Karpas-422 (cell line): ENCODE measurements at regions not wholly inside any gene's neighbourhood (a gene's known extent, or its start where the extent isn't known, plus 50 kb on each side); places are given as distances from the start of the nearest gene placed in this dataset.

Source experiments
- DNase-seq: peaks from one replicate; pipeline ENCODE4 v3.0.0-alpha.2; 2015
- H2AFZ ChIP-seq: fragments of 200-600 bp; sonication (generic); 2 replicates; pipeline ENCODE4 v1.6.1; 2014; ENCODE audit warnings: antibody characterized with exemption, low read length, mixed read lengths
- H3K27ac ChIP-seq: fragments of 200-600 bp; sonication (generic); 2 replicates; pipeline ENCODE4 v1.5.1; 2014; ENCODE audit warnings: mild to moderate bottlenecking, low read length, moderate library complexity
- H3K27me3 ChIP-seq: fragments of 200-600 bp; sonication (generic); 2 replicates; pipeline ENCODE4 v1.6.1; 2014; ENCODE audit warnings: low read length, mixed read lengths
- H3K36me3 ChIP-seq: fragments of 200-600 bp; sonication (generic); 2 replicates; pipeline ENCODE4 v1.6.1; 2014; ENCODE audit warnings: low read length, mixed read lengths; ENCODE audit not compliant: insufficient read depth
- H3K4me1 ChIP-seq: fragments of 200-600 bp; sonication (generic); 2 replicates; pipeline ENCODE4 v1.6.1; 2014; ENCODE audit warnings: mild to moderate bottlenecking, low read length, mixed read lengths
- H3K4me2 ChIP-seq: fragments of 200-600 bp; sonication (generic); 2 replicates; pipeline ENCODE4 v1.6.1; 2014; ENCODE audit warnings: low read length, low read depth, mild to moderate bottlenecking; ENCODE audit not compliant: poor library complexity, severe bottlenecking
- H3K4me3 ChIP-seq: fragments of 200-600 bp; sonication (generic); 2 replicates; pipeline ENCODE4 v1.5.1; 2014; ENCODE audit warnings: mild to moderate bottlenecking, antibody characterized with exemption, low read length, mixed read lengths
- H3K79me2 ChIP-seq: fragments of 200-600 bp; sonication (generic); 2 replicates; pipeline ENCODE4 v1.6.1; 2014; ENCODE audit warnings: mild to moderate bottlenecking, low read length, mixed read lengths
- H3K9ac ChIP-seq: fragments of 200-600 bp; sonication (generic); 2 replicates; pipeline ENCODE4 v1.6.0; 2014; ENCODE audit warnings: low read length
- H3K9me2 ChIP-seq: fragments of 200-600 bp; sonication (generic), shearing (Covaris generic); replicated peaks from 2 replicates; pipeline ENCODE4 v1.6.0; 2014; ENCODE audit warnings: mild to moderate bottlenecking, low read length, moderate library complexity; ENCODE audit not compliant: insufficient read depth
- H3K9me3 ChIP-seq: fragments of 300-700, 200-600 bp; sonication (generic); 2 replicates; pipeline ENCODE4 v1.6.1; 2014; ENCODE audit warnings: low read length, mixed read lengths
- H4K20me1 ChIP-seq: fragments of 200-600 bp; sonication (generic); 2 replicates; pipeline ENCODE4 v1.6.1; 2014; ENCODE audit warnings: mild to moderate bottlenecking, antibody characterized with exemption, low read length, low read depth; ENCODE audit not compliant: insufficient read depth

DNA sequence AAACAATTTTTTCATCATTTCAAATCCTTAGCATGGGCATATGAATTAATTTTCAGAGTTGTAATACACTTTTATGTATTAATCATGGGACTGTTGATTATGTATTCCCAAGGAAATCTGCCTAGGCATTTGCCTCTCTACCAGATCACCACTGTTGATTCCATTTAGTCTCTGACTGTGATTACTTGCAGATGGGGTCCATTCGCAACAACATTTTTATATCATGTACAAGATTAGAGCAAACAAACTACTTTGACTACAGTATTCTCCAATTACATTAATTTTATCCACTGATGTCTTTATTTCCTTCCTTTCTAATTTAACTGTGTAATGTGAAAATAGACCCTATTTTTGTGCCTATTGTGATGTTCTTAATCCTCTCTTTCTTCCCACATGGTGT is 831.4 kb upstream of the SLC35B3 start:
- Histone ChIP-seq H3K27me3 (no peaks in the 10 kb centered on the region), H3K9ac (no peak overlapping the region), H3K4me3 (no peak overlapping the region), H3K27ac (no peak overlapping the region), H3K4me2 (no peak overlapping the region), H4K20me1 (no peaks in the 10 kb centered on the region), H3K79me2 (no peaks in the 10 kb centered on the region), H3K9me3 (no peaks in the 10 kb centered on the region; the same call in none of the 2 replicates), H3K36me3 (no peaks in the 10 kb centered on the region), H2AFZ (no peak overlapping the region), H3K4me1 (no peaks in the 10 kb centered on the region), H3K9me2 (no peaks in the 10 kb centered on the region)
- DNase-seq = no peak

DNA sequence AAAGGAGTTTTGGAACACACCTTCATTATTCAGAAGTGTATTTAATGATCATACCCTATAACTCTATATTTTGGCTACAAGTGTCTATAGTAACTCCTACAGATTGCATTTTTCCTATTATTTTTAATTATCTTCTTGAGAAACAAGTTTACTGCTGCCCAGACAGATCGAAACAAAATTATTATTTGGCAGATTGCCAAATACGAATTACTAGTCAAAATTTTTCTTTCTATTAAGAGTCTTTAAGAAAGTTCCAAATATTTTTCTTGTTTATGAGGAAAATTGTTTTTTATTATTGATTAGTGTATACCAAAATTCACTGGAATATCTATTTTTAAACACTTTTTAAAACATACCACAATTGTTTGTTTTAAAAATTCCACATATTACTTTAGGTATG is 821.9 kb upstream of the SLC35B3 start:
- Histone ChIP-seq H2AFZ (no peak overlapping the region), H3K4me3 (no peak overlapping the region), H3K27ac (no peak overlapping the region), H4K20me1 (no peaks in the 10 kb centered on the region), H3K9ac (no peak overlapping the region), H3K4me2 (no peak overlapping the region), H3K27me3 (no peaks in the 10 kb centered on the region), H3K36me3 (no peaks in the 10 kb centered on the region), H3K9me3 (peaks cover 7% of the 10 kb centered on the region), H3K4me1 (no peaks in the 10 kb centered on the region), H3K79me2 (no peaks in the 10 kb centered on the region), H3K9me2 (no peaks in the 10 kb centered on the region)
- no peak for DNase-seq

DNA sequence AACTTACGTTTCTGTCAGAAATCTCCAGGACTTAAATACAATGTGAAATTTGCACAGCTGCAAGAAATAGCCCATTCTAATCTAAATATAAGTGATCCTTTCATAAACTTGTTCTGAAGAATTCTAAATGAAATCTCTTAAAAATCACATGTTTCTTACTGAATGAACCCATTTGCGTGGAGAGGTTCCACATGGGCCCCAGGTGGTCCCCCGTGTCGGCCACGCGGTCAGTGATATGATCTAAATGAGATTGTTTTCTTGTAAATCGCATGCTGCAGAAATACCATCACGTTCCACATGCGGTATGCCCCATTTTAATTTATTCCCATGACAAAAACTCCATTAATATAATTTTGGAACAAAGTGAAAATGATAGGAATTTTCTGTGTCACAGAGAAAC is 818.9 kb upstream of the SLC35B3 start:
- no peak overlapping the region for H3K4me2 ChIP-seq
- H3K9me3 ChIP-seq = no peaks in the 10 kb centered on the region
- no peaks in the 10 kb centered on the region for H3K36me3 ChIP-seq
- no peaks in the 10 kb centered on the region for H3K27me3 ChIP-seq
- H3K9ac ChIP-seq = no peak overlapping the region
- no peaks in the 10 kb centered on the region for H3K4me1 ChIP-seq
- H4K20me1 ChIP-seq = no peaks in the 10 kb centered on the region
- H3K9me2 ChIP-seq = no peaks in the 10 kb centered on the region
- H3K4me3 ChIP-seq = no peak overlapping the region
- H3K79me2 ChIP-seq = no peaks in the 10 kb centered on the region
- no peak for DNase-seq
- no peak overlapping the region for H3K27ac ChIP-seq
- H2AFZ ChIP-seq = no peak overlapping the region

DNA sequence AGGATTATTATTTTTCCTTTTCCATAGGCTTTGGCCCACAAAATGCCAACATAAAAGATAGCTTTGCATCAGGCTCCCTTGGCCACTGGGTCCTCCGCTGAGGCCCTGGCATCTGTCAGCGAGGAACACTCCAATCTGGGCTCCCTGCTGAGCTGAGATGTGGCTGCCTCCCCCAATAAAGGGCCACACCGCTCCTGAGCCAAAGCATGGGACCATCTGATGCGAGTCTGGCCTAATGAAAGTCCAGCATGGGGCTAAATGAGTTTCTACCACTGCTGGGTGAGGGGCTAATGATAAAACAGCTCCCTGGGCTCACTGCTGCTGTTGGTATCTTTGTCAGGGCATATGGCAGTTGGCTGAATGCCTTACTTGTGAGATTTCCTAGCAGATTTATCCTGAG is 817.5 kb upstream of the SLC35B3 start:
- Histone ChIP-seq H3K27ac (no peak overlapping the region), H3K9ac (no peak overlapping the region), H3K79me2 (no peaks in the 10 kb centered on the region), H2AFZ (no peak overlapping the region), H4K20me1 (no peaks in the 10 kb centered on the region), H3K4me3 (no peak overlapping the region), H3K36me3 (no peaks in the 10 kb centered on the region), H3K27me3 (no peaks in the 10 kb centered on the region), H3K4me1 (no peaks in the 10 kb centered on the region), H3K9me2 (no peaks in the 10 kb centered on the region), H3K4me2 (no peak overlapping the region), H3K9me3 (no peaks in the 10 kb centered on the region)
- no peak for DNase-seq

DNA sequence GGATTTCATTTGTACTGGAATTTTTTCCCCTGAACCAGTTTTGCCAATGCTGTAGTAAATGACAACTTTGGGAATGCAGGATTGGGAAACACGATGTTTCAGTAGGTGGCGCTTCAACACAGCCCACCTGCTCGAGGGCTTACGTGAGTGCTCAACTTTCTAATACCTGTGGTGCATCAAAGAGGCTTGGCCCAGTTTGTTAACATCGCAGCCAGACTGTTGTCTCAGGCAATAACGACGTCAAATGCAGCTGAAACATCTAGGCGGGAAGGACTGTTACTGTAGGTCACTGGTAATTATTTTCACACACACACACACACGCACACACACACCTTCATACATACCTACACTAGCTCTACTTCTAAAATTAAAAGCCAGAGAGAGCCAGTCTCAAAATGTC is 815.5 kb upstream of the SLC35B3 start:
- Histone ChIP-seq H3K36me3 (no peaks in the 10 kb centered on the region), H3K9me2 (no peaks in the 10 kb centered on the region), H3K9ac (no peak overlapping the region), H3K9me3 (no peaks in the 10 kb centered on the region), H3K79me2 (no peaks in the 10 kb centered on the region), H3K4me2 (no peak overlapping the region), H3K4me1 (no peaks in the 10 kb centered on the region), H2AFZ (no peak overlapping the region), H4K20me1 (no peaks in the 10 kb centered on the region), H3K4me3 (no peak overlapping the region), H3K27ac (no peak overlapping the region), H3K27me3 (no peaks in the 10 kb centered on the region)
- DNase-seq = no peak

DNA sequence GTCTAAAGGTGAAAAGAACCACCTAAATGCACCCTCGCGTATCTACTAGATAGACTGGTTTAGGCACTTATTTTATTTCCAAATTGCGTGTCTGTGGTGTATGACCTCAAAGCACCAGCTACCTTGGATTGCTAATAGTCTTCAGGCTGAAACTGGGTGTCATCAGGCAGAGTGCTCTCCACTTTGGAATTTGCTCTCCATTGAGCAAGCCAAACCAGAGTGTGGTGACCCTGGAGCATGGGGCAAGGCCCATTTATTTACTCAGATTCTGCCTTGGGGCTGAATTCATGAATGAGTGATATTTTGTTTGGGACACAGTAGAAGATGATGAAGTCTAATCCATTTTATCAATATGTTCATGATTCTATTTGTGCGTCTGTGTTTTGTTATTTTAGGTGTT is 812.8 kb upstream of the SLC35B3 start:
- Histone ChIP-seq H3K9ac (no peak overlapping the region), H3K27me3 (no peaks in the 10 kb centered on the region), H4K20me1 (no peaks in the 10 kb centered on the region), H3K79me2 (no peaks in the 10 kb centered on the region), H3K4me3 (no peak overlapping the region), H3K9me2 (no peaks in the 10 kb centered on the region), H3K9me3 (no peaks in the 10 kb centered on the region), H2AFZ (no peak overlapping the region), H3K4me1 (no peaks in the 10 kb centered on the region), H3K27ac (no peak overlapping the region), H3K36me3 (no peaks in the 10 kb centered on the region), H3K4me2 (no peak overlapping the region)
- no peak for DNase-seq

DNA sequence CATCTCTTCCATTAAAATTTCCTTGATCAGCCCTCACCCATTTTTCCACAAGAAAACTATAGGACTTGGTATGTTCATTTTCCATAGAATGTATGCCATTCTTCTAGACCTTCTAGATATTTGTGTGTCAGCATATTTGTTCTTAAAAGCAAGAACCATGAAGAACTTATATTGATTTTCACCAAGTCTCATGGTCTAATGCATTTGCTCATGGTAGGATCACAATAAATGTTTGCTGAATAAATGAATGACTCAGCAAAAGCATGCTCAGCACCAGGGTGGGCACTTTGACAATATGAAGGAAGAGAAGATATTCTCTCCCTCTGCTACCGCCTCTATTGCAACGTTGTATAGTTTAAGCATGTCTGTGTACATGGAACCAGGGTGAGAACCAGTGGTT is 805.5 kb upstream of the SLC35B3 start:
- Histone ChIP-seq H3K79me2 (no peaks in the 10 kb centered on the region), H3K27me3 (no peaks in the 10 kb centered on the region), H3K4me2 (no peak overlapping the region), H3K9me2 (no peaks in the 10 kb centered on the region), H3K27ac (no peak overlapping the region), H2AFZ (no peak overlapping the region), H4K20me1 (no peaks in the 10 kb centered on the region), H3K9me3 (no peaks in the 10 kb centered on the region), H3K36me3 (no peaks in the 10 kb centered on the region), H3K9ac (no peak overlapping the region), H3K4me1 (no peaks in the 10 kb centered on the region), H3K4me3 (no peak overlapping the region)
- DNase-seq = no peak

DNA sequence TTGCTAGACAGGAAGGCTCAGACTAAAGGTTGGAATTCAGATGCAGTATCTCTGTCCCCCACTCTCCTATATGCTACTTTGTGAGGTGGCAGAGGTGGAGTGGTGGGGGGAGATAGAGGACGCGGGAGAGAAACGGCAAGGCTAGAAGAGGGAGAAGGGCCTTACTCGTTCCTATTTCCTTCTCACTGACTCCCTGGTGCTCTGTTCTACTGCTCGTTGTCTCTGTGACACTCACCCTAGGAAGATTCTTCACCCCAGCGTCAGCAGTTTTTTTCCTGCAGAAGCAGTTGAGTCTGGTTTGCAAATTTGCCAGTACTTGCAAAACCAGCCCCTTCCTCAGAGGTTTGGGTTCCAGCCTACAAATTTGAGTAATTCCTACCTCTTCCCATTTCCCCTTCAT is 801.1 kb upstream of the SLC35B3 start:
- Histone ChIP-seq H3K4me3 (no peak overlapping the region), H4K20me1 (no peaks in the 10 kb centered on the region), H2AFZ (no peak overlapping the region), H3K9me3 (no peaks in the 10 kb centered on the region), H3K9me2 (no peaks in the 10 kb centered on the region), H3K27ac (no peak overlapping the region), H3K36me3 (no peaks in the 10 kb centered on the region), H3K79me2 (no peaks in the 10 kb centered on the region), H3K27me3 (no peaks in the 10 kb centered on the region), H3K9ac (no peak overlapping the region), H3K4me2 (no peak overlapping the region), H3K4me1 (no peaks in the 10 kb centered on the region)
- no peak for DNase-seq

DNA sequence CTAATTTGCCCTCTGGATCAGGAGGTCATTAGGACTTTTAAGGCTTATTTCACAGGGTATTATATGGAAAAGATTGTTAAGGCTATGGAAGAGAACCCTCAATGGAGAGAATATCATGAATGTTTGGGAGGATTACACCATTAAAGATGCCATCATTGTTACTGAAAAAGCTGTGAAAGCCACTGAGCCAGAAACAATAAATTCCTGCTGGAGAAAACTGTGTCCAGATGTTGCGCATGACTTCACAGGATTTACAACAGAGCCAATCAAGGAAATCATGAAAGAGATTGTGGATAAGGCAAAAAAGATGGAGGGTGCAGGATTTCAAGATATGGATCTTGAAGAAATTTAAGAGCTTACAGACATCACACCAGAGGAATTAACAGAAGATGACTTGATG is 798.3 kb upstream of the SLC35B3 start:
- Histone ChIP-seq H2AFZ (no peak overlapping the region), H3K9me3 (no peaks in the 10 kb centered on the region), H3K4me3 (no peak overlapping the region), H3K9me2 (no peaks in the 10 kb centered on the region), H3K36me3 (no peaks in the 10 kb centered on the region), H3K27ac (no peak overlapping the region), H3K79me2 (no peaks in the 10 kb centered on the region), H4K20me1 (no peaks in the 10 kb centered on the region), H3K9ac (no peak overlapping the region), H3K4me1 (no peaks in the 10 kb centered on the region), H3K27me3 (no peaks in the 10 kb centered on the region), H3K4me2 (no peak overlapping the region)
- DNase-seq = no peak
